Heart left ventricle (tissue), 13 donors: ENCODE measurements at regions not wholly inside any gene's neighbourhood (a gene's known extent, or its start where the extent isn't known, plus 50 kb on each side); places are given as distances from the start of the nearest gene placed in this dataset.

Source experiments
- POLR2A ChIP-seq, 2 donors: fragments of 450-650 bp; IDR thresholded peaks; one replicate each; pipeline ENCODE4 v1.6.1; 2017; ENCODE audit warnings: antibody characterized with exemption in 2 of 2, mild to moderate bottlenecking in 2 of 2, moderate library complexity in 2 of 2
- TF ChIP-seq, protein P1 (sequence below), 12 donors: fragments of 200-600 bp; sonication (generic) in 4 of 12; IDR thresholded peaks; one replicate each; pipeline versions ENCODE4 v1.5.0 to v1.8.0; 2018 to 2022; ENCODE audit warnings: antibody characterized with exemption in 12 of 12, mild to moderate bottlenecking in 5 of 12
- donor health status: ischemic (EF 13 %, LVEDD 7.1; RV severe dilation, severe dysfunction).
- donor health status: DM: no; HTN: yes; CAD: no.
- donor health status: DM: no; HTN: no; CAD: no.
- donor health status: ischemic (EF 25% LVEDD 6.9; RV normal size, moderate dysfunction).
- donor health status: ischemic (EF 25% LVEDD 5.7; RV mildly dilated, moderate dysfunction).
- donor health status: ischemic (EF 35%, LVEDD 5.7; RV mildly dilated, moderate dysfunction).
- donor health status: nonischemic (EF 11% LVEDD 7.7; RV severe dilation, severe dysfunction).
- donor health status: DM: yes; HTN: yes; CAD: no.
- donor health status: PGD.
- donor health status: ischemic (EF 29% LVEDD 5.4; RV normal size, mild dysfunction).
- donor health status: nonischemic (EF 23%, LVEDD 6.1; RV moderate dilation, normal function).

DNA sequence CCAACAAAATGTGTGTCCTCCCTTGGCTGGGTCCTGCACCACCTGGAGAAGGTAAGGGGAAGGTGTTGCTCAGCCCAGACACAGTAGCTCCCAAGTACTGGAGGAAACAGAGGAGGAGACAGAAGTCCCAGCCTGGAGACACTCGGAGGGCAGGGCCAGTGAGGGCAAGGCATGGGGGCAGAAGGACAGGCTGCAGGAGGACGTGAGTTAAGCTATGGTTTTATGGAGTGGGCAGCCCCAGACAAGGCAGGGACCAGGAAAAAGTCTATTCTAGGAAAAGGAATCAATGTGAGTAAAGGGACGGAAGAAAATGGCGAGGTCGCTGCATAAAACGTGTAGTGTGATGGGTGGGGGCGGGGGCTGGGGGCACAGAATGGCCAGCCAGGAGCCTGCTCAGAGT lies 210.1 kb upstream of the DIO3 start:
- no peak for TF ChIP-seq POLR2A (IDR thresholded peaks at IDR 0.05)
- TF ChIP-seq, protein P1, sequence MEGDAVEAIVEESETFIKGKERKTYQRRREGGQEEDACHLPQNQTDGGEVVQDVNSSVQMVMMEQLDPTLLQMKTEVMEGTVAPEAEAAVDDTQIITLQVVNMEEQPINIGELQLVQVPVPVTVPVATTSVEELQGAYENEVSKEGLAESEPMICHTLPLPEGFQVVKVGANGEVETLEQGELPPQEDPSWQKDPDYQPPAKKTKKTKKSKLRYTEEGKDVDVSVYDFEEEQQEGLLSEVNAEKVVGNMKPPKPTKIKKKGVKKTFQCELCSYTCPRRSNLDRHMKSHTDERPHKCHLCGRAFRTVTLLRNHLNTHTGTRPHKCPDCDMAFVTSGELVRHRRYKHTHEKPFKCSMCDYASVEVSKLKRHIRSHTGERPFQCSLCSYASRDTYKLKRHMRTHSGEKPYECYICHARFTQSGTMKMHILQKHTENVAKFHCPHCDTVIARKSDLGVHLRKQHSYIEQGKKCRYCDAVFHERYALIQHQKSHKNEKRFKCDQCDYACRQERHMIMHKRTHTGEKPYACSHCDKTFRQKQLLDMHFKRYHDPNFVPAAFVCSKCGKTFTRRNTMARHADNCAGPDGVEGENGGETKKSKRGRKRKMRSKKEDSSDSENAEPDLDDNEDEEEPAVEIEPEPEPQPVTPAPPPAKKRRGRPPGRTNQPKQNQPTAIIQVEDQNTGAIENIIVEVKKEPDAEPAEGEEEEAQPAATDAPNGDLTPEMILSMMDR (IDR thresholded peaks at IDR 0.05): no peak
